Stimulated activated naive CD8-positive, alpha-beta T cell treated with anti-CD3 and anti-CD28 coated beads, Interleukin-15, amount 100 ng/mL, for 72 hours (primary cell): ENCODE measurements at regions not wholly inside any gene's neighbourhood (a gene's known extent, or its start where the extent isn't known, plus 50 kb on each side); places are given as distances from the start of the nearest gene placed in this dataset.
A peak's percentile ranks its signal among the peaks of the same experiment; 100 is the strongest.
"Not testable (repeated sequence)": the region's sequence is repeated elsewhere in the genome, so short reads cannot be mapped to it uniquely, and the experiment has no call there.

Experiments
- ATAC-seq: fragments of 150-1000 bp; cut with Tn5 transposase; 2 replicates; pipeline ENCODE4 v1.10.0; 2021; ENCODE audit warnings: mild to moderate bottlenecking, moderate library complexity
- DNase-seq, 2 donors: peaks; one replicate each; pipeline ENCODE4 v3.0.0; 2021 to 2022
- H3K27ac Mint-ChIP-seq, 2 donors: one replicate each; pipeline ENCODE4 v1.8.0; 2022; ENCODE audit warnings: mild to moderate bottlenecking in 2 of 2, mixed read lengths in 2 of 2, moderate library complexity in 2 of 2
- H3K27me3 Mint-ChIP-seq: one replicate; pipeline ENCODE4 v1.8.0; 2022; ENCODE audit warnings: mixed read lengths
- H3K4me1 Mint-ChIP-seq: one replicate; pipeline ENCODE4 v1.8.0; 2022; ENCODE audit warnings: mild to moderate bottlenecking, mixed read lengths
- H3K4me3 Mint-ChIP-seq, 2 donors: one replicate each; pipeline ENCODE4 v1.8.0; 2022; ENCODE audit warnings: mild to moderate bottlenecking in 2 of 2, mixed read lengths in 2 of 2, moderate library complexity in 1 of 2
- H3K9me3 Mint-ChIP-seq, 2 donors: one replicate each; pipeline ENCODE4 v1.8.0; 2022; ENCODE audit warnings: mixed read lengths in 2 of 2

DNA sequence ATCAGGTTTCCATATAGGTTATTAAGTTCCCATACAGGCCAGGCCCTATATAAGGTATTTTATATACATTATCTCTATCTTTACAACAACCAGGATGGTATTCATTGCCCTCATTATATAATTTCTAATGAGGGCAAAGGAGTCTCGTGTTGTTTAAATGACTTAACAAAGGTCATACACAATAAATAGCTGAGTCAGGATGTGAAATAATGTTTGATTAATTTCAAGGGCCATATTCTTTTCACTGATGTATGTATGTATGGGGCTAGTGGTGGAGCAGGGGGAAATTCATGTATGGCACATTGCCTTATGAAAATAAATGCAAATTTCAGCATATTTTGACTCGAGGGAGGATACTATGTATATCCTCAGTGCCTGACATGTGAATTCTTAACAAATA, 200.7 kb downstream of the FAXC start:
- Mint-ChIP-seq H3K9me3 (no peaks in the 10 kb centered on the region), H3K4me1 (no peaks in the 10 kb centered on the region), H3K27me3 (peaks cover 8% of the 10 kb centered on the region), H3K4me3 (no peak overlapping the region), H3K27ac (no peak overlapping the region)
- ATAC-seq (no peak), DNase-seq (no peak)

DNA sequence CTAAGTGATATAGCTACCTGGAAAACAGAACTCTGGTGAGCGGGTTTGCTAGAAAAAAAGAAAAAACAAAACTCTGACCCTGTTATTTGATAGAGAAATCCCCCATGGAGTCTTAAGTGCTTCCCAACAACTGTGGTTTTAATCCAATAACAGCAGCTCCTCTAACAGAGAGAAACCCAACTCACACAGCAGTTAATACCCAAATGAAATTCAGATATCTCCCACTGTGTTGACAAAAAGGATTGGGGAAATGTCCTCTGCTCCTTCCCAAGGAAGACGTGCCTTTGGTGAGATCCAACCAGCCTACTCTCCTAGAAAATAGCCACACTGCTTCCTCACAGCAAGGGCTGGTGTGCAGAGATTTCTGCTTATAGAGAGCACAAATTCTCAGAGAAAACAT, 200.4 kb upstream of the FBXL4 start:
- Mint-ChIP-seq H3K27ac (no peak overlapping the region), H3K4me3 (no peak overlapping the region)

GRCh38 chr6:99147206-99147605, 199.5 kb upstream of the FBXL4 start:
- Mint-ChIP-seq H3K27ac (no peak overlapping the region), H3K9me3 (no peaks in the 10 kb centered on the region), H3K27me3 (peaks cover 5% of the 10 kb centered on the region), H3K4me1 (no peaks in the 10 kb centered on the region), H3K4me3 (no peak overlapping the region)
- ATAC-seq (no peak), DNase-seq (no peak)

More for the DNA sequence above, 200.4 kb upstream of the FBXL4 start:
- DNase-seq = no peak
- Mint-ChIP-seq H3K27me3 (peaks cover 8% of the 10 kb centered on the region), H3K9me3 (no peaks in the 10 kb centered on the region), H3K4me1 (no peaks in the 10 kb centered on the region)
- no peak for ATAC-seq

DNA sequence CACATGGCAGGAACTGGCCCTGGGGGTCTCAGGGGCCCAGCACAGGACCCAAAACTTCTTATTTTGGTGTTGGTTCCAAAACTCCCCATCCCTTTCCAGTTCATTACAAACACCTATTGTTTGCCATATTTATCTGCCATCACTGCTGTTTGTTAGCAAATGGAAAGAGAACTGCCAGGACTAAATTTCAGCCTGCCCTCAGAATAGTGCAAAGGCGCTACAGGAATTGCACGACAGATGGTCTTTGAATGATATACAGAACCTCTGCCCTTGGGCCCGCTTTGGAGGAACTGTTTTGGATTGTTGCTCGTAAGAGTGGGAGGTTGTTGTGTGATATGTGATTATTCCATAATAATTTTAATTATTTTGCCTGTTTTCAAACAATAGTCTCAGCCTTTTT, 199.0 kb upstream of the FBXL4 start:
- DNase-seq (no peak), ATAC-seq (no peak)
- Mint-ChIP-seq H3K9me3 (no peaks in the 10 kb centered on the region), H3K4me1 (no peaks in the 10 kb centered on the region), H3K27me3 (no peaks in the 10 kb centered on the region), H3K4me3 (no peak overlapping the region), H3K27ac (no peak overlapping the region)

- Mint-ChIP-seq H3K4me1 (no peaks in the 10 kb centered on the region), H3K9me3 (no peaks in the 10 kb centered on the region), H3K27me3 (no peaks in the 10 kb centered on the region), H3K27ac (no peak overlapping the region), H3K4me3 (no peak overlapping the region)
- DNase-seq = no peak
- ATAC-seq = no peak
These were observed 198.0 kb upstream of the FBXL4 start for GRCh38 chr6:99145738-99146137.

DNA sequence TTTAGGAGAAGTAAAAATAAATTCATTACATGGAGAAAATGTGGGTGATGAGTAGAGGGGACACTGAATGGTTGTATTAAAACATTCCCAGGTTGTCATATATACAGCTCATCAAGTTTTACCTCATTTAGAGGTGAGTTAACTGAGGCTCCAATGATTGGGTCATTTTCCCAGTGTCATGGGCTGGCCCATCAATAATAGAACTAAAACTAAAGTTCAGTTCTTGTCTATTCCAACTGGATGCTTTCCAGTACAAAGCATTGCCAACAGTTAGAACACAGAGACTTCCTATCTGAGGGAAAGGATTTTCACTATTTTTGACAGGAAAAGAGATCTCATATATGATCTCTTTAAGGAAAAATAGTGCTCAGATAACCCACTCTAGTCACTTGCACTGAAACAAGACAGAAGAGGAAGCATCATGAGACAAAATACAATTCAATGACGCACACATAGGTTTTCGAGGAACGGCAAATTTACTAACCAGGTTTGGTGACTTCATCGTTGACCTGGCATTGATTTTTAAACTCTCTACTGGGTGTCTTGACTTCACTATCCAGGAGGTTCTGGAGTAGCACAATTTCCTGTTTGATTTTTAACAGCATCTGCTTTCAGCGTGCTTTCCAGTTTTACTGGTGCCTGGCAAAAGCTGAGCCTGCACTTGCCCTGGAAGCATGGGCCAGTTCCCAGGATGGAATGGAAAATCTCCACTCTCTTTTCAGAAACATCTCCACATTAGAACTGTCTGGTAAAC, 195.5 kb upstream of the FBXL4 start:
- no peaks in the 10 kb centered on the region for H3K9me3 Mint-ChIP-seq
- no peak overlapping the region for H3K4me3 Mint-ChIP-seq

GRCh38 chr6:99141906-99142305, 194.2 kb upstream of the FBXL4 start:
- H3K9me3 Mint-ChIP-seq, H3K4me3 Mint-ChIP-seq: not testable (repeated sequence)

More for the DNA sequence above, 195.5 kb upstream of the FBXL4 start:
- no peaks in the 10 kb centered on the region for H3K27me3 Mint-ChIP-seq
- DNase-seq (no peak), ATAC-seq (no peak)
- no peaks in the 10 kb centered on the region for H3K4me1 Mint-ChIP-seq
- H3K27ac Mint-ChIP-seq = no peak overlapping the region

DNA sequence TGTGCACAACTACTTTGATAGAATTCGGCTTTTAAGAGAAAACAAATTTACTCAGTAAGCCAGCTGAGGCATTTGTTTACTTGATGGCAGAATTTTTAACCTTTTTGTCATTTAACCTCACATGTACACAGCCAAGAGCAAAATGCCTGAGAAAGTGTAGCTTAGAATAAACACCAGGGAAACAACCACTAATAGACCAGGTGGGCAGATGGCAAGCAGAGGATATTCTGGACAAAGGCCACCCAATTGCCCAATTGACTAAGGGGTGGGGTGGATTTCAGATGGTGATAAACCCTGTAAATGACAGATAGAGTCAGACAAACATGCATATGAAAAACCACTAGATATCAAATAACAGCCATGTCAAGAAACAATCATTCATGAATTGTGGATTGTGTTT, 190.7 kb upstream of the FBXL4 start:
- Mint-ChIP-seq H3K27ac (no peak overlapping the region), H3K4me3 (no peak overlapping the region), H3K27me3 (no peaks in the 10 kb centered on the region), H3K9me3 (no peaks in the 10 kb centered on the region), H3K4me1 (no peaks in the 10 kb centered on the region)
- ATAC-seq (no peak), DNase-seq (no peak)

More at GRCh38 chr6:99141906-99142305, 194.2 kb upstream of the FBXL4 start:
- not testable (repeated sequence) for H3K27ac Mint-ChIP-seq, H3K27me3 Mint-ChIP-seq, ATAC-seq, DNase-seq, H3K4me1 Mint-ChIP-seq

DNA sequence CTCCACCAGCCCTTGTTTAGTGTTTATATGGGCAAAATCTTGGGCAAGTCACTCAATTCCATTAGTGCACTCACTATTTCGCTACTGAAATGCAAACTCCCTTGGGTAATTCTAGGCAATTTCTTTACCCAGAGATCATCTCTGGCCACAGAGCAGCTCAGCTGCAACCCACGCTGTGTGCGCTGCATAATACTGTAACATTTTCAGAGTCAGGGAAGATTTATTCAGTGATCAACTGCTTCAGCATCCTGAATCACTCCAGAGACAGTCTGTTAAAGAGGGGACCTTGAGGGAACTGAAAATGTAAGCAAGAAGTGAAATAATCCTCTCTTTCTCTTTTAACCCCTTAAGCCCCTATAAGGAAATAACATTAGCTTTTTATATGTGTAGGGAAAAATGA, 189.6 kb upstream of the FBXL4 start:
- Mint-ChIP-seq H3K9me3 (no peaks in the 10 kb centered on the region), H3K4me1 (no peaks in the 10 kb centered on the region), H3K27me3 (no peaks in the 10 kb centered on the region), H3K4me3 (no peak overlapping the region), H3K27ac (no peak overlapping the region)
- ATAC-seq (no peak), DNase-seq (no peak)

GRCh38 chr6:99136488-99136887, 188.7 kb upstream of the FBXL4 start:
- Mint-ChIP-seq H3K4me1 (no peaks in the 10 kb centered on the region), H3K4me3 (no peak overlapping the region), H3K27me3 (peaks cover 6% of the 10 kb centered on the region), H3K27ac (no peak overlapping the region), H3K9me3 (no peaks in the 10 kb centered on the region)
- DNase-seq (no peak), ATAC-seq (no peak)

- Mint-ChIP-seq H3K27ac (no peak overlapping the region), H3K4me1 (no peaks in the 10 kb centered on the region), H3K27me3 (peaks cover 8% of the 10 kb centered on the region), H3K4me3 (no peak overlapping the region), H3K9me3 (no peaks in the 10 kb centered on the region)
- DNase-seq (no peak), ATAC-seq (no peak)
These were observed 184.4 kb upstream of the FBXL4 start for GRCh38 chr6:99132026-99132635.

- Mint-ChIP-seq H3K4me1 (no peaks in the 10 kb centered on the region), H3K4me3 (no peak overlapping the region), H3K27ac (no peak overlapping the region), H3K27me3 (peaks cover 8% of the 10 kb centered on the region), H3K9me3 (no peaks in the 10 kb centered on the region)
- DNase-seq (no peak), ATAC-seq (peak; percentile 35)
These were observed 183.4 kb upstream of the FBXL4 start for GRCh38 chr6:99130897-99131873.

DNA sequence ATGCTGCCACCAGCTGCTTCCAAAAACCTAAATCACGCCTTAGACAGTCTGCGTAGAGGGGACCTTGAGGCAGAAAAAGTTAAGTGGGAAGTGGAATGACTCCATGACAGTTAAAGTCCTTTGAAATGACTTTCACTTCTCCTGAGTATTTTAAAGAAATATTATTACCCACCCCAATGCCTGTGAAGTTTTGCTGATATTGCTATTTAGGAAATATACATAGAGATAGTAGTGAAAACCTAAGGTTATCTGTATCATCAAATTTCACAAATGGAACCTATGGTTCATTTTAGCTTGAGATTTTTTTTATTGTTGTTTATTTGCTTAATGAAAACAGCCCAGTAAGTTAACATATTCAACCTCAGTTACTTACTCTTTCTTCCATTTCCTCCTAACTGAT, 182.1 kb upstream of the FBXL4 start:
- H3K4me1 Mint-ChIP-seq = no peaks in the 10 kb centered on the region
- H3K9me3 Mint-ChIP-seq = no peaks in the 10 kb centered on the region
- DNase-seq (no peak), ATAC-seq (no peak)
- H3K27me3 Mint-ChIP-seq = peaks cover 8% of the 10 kb centered on the region
- no peak overlapping the region for H3K4me3 Mint-ChIP-seq
- no peak overlapping the region for H3K27ac Mint-ChIP-seq

GRCh38 chr6:99121748-99122147, 174.0 kb upstream of the FBXL4 start:
- no peaks in the 10 kb centered on the region for H3K4me1 Mint-ChIP-seq
- H3K4me3 Mint-ChIP-seq = no peak overlapping the region
- no peak overlapping the region for H3K27ac Mint-ChIP-seq
- peaks cover 21% of the 10 kb centered on the region for H3K27me3 Mint-ChIP-seq
- DNase-seq = no peak
- ATAC-seq = no peak
- no peaks in the 10 kb centered on the region for H3K9me3 Mint-ChIP-seq

GRCh38 chr6:99120641-99121040, 172.9 kb upstream of the FBXL4 start:
- Mint-ChIP-seq H3K4me1 (no peaks in the 10 kb centered on the region), H3K27me3 (peaks cover 21% of the 10 kb centered on the region), H3K4me3 (no peak overlapping the region), H3K27ac (no peak overlapping the region), H3K9me3 (no peaks in the 10 kb centered on the region)
- DNase-seq (no peak), ATAC-seq (no peak)
